ENCODE measurements at regions not wholly inside any gene's neighbourhood (a gene's known extent, or its start where the extent isn't known, plus 50 kb on each side); places are given as distances from the start of the nearest gene placed in this dataset.

- TF ChIP-seq CTCF (IDR thresholded peaks at IDR 0.05) (no peak), POLR2A (IDR thresholded peaks at IDR 0.05) (no peak)
Measured at GRCh38 chr14:71733210-71733883, 198.9 kb upstream of the RGS6 start.

Measured in transverse colon (tissue), 3 donors.